HUES6 (cell line): ENCODE measurements at regions not wholly inside any gene's neighbourhood (a gene's known extent, or its start where the extent isn't known, plus 50 kb on each side); places are given as distances from the start of the nearest gene placed in this dataset.

Experiments used
- H3K27ac ChIP-seq: 2 replicates; pipeline ENCODE4 v1.7.0; 2013; ENCODE audit warnings: low read depth, mild to moderate bottlenecking, low read length, inconsistent platforms
- H3K27me3 ChIP-seq: 2 replicates; pipeline ENCODE4 v1.6.1; 2013; ENCODE audit warnings: low read length; ENCODE audit not compliant: control insufficient read depth, insufficient read depth
- H3K36me3 ChIP-seq: 2 replicates; pipeline ENCODE4 v1.6.1; 2013; ENCODE audit warnings: low read length; ENCODE audit not compliant: control insufficient read depth, insufficient read depth
- H3K4me1 ChIP-seq: 2 replicates; pipeline ENCODE4 v1.6.1; 2013; ENCODE audit warnings: low read length; ENCODE audit not compliant: control insufficient read depth, insufficient read depth
- H3K4me3 ChIP-seq: 2 replicates; pipeline ENCODE4 v1.5.1; 2013; ENCODE audit warnings: low read depth, low read length
- H3K9ac ChIP-seq: one replicate; pipeline ENCODE4 v1.6.1; 2013; ENCODE audit warnings: mild to moderate bottlenecking, low read length
- H3K9me3 ChIP-seq: 2 replicates; pipeline ENCODE4 v1.6.1; 2013; ENCODE audit warnings: low read depth, low read length; ENCODE audit not compliant: control insufficient read depth, insufficient read depth

GRCh38 chr4:181971411-181971810 is 271.8 kb upstream of the TENM3 start:
- H3K9me3 ChIP-seq, result peaks cover 4% of the 10 kb centered on the region

GRCh38 chr4:181971973-181972372 is 271.2 kb upstream of the TENM3 start:
- Histone ChIP-seq H3K9ac (no peak overlapping the region), H3K27ac (no peak overlapping the region), H3K9me3 (peaks cover 4% of the 10 kb centered on the region), H3K4me1 (no peaks in the 10 kb centered on the region; the same call in 1 of the 2 replicates), H3K36me3 (no peaks in the 10 kb centered on the region), H3K27me3 (no peaks in the 10 kb centered on the region), H3K4me3 (no peak overlapping the region)

More at GRCh38 chr4:181971411-181971810, 271.8 kb upstream of the TENM3 start:
- H3K27me3 ChIP-seq, result no peaks in the 10 kb centered on the region
- no peak overlapping the region for H3K9ac ChIP-seq
- no peak overlapping the region for H3K27ac ChIP-seq
- no peaks in the 10 kb centered on the region for H3K4me1 ChIP-seq
- no peaks in the 10 kb centered on the region for H3K36me3 ChIP-seq
- no peak overlapping the region for H3K4me3 ChIP-seq

GRCh38 chr4:181976764-181977163 is 266.4 kb upstream of the TENM3 start:
- peaks cover 4% of the 10 kb centered on the region for H3K9me3 ChIP-seq
- H3K9ac ChIP-seq, result no peak overlapping the region
- no peaks in the 10 kb centered on the region for H3K27me3 ChIP-seq
- H3K36me3 ChIP-seq, result no peaks in the 10 kb centered on the region
- no peak overlapping the region for H3K4me3 ChIP-seq
- no peak overlapping the region for H3K27ac ChIP-seq
- no peaks in the 10 kb centered on the region; the same call in 1 of the 2 replicates for H3K4me1 ChIP-seq

- H3K27ac ChIP-seq, result no peak overlapping the region
- no peak overlapping the region for H3K9ac ChIP-seq
- no peaks in the 10 kb centered on the region for H3K9me3 ChIP-seq
- H3K4me1 ChIP-seq, result peaks cover 2% of the 10 kb centered on the region; the same call in 1 of the 2 replicates
- H3K27me3 ChIP-seq, result no peaks in the 10 kb centered on the region
- no peaks in the 10 kb centered on the region for H3K36me3 ChIP-seq
- no peak overlapping the region for H3K4me3 ChIP-seq
These were observed 260.8 kb upstream of the TENM3 start for GRCh38 chr4:181982437-181982836.

GRCh38 chr4:181982856-181983255 is 260.3 kb upstream of the TENM3 start:
- H3K36me3 ChIP-seq, result no peaks in the 10 kb centered on the region
- no peaks in the 10 kb centered on the region for H3K27me3 ChIP-seq
- H3K9me3 ChIP-seq, result no peaks in the 10 kb centered on the region
- no peak overlapping the region for H3K9ac ChIP-seq
- H3K4me3 ChIP-seq, result no peak overlapping the region
- no peak overlapping the region for H3K27ac ChIP-seq
- H3K4me1 ChIP-seq, result peaks cover 2% of the 10 kb centered on the region; the same call in 1 of the 2 replicates

- Histone ChIP-seq H3K27me3 (no peaks in the 10 kb centered on the region), H3K36me3 (no peaks in the 10 kb centered on the region), H3K4me1 (peaks cover 2% of the 10 kb centered on the region; the same call in 1 of the 2 replicates), H3K4me3 (no peak overlapping the region), H3K9ac (no peak overlapping the region), H3K9me3 (no peaks in the 10 kb centered on the region), H3K27ac (no peak overlapping the region)
These were observed 255.8 kb upstream of the TENM3 start for GRCh38 chr4:181987392-181987791.

GRCh38 chr4:181989071-181989470 is 254.1 kb upstream of the TENM3 start:
- no peaks in the 10 kb centered on the region for H3K36me3 ChIP-seq
- H3K9me3 ChIP-seq, result no peaks in the 10 kb centered on the region
- H3K27ac ChIP-seq, result no peak overlapping the region
- no peak overlapping the region for H3K9ac ChIP-seq
- 0 out of 2 replicates have a peak, but pooled peaks cover 2% of the 10 kb centered on the region for H3K4me1 ChIP-seq
- H3K27me3 ChIP-seq, result no peaks in the 10 kb centered on the region
- no peak overlapping the region for H3K4me3 ChIP-seq

GRCh38 chr4:181991369-181992108 is 251.7 kb upstream of the TENM3 start:
- H3K4me1 ChIP-seq, result 0 out of 2 replicates have a peak, but pooled peaks cover 2% of the 10 kb centered on the region
- H3K27ac ChIP-seq, result no peak overlapping the region
- H3K27me3 ChIP-seq, result no peaks in the 10 kb centered on the region

GRCh38 chr4:181998398-181999295 is 244.6 kb upstream of the TENM3 start:
- Histone ChIP-seq H3K36me3 (no peaks in the 10 kb centered on the region), H3K27ac (no peak overlapping the region), H3K27me3 (no peaks in the 10 kb centered on the region), H3K9ac (no peak overlapping the region), H3K4me1 (no peaks in the 10 kb centered on the region), H3K9me3 (no peaks in the 10 kb centered on the region), H3K4me3 (no peak overlapping the region)

More at GRCh38 chr4:181991369-181992108, 251.7 kb upstream of the TENM3 start:
- no peaks in the 10 kb centered on the region for H3K9me3 ChIP-seq
- no peak overlapping the region for H3K4me3 ChIP-seq
- no peaks in the 10 kb centered on the region for H3K36me3 ChIP-seq
- no peak overlapping the region for H3K9ac ChIP-seq

- no peaks in the 10 kb centered on the region for H3K36me3 ChIP-seq
- no peaks in the 10 kb centered on the region for H3K4me1 ChIP-seq
- no peak overlapping the region for H3K9ac ChIP-seq
- H3K27ac ChIP-seq, result no peak overlapping the region
- H3K27me3 ChIP-seq, result no peaks in the 10 kb centered on the region
- H3K9me3 ChIP-seq, result no peaks in the 10 kb centered on the region; the same call in 1 of the 2 replicates
- no peak overlapping the region for H3K4me3 ChIP-seq
These were observed 243.1 kb upstream of the TENM3 start for GRCh38 chr4:182000077-182000476.

GRCh38 chr4:182010876-182011275 is 232.3 kb upstream of the TENM3 start:
- no peak overlapping the region for H3K4me3 ChIP-seq
- no peak overlapping the region for H3K27ac ChIP-seq
- H3K36me3 ChIP-seq, result no peaks in the 10 kb centered on the region
- H3K27me3 ChIP-seq, result no peaks in the 10 kb centered on the region
- no peaks in the 10 kb centered on the region for H3K9me3 ChIP-seq
- H3K4me1 ChIP-seq, result no peaks in the 10 kb centered on the region
- H3K9ac ChIP-seq, result no peak overlapping the region
